ENCODE measurements at regions not wholly inside any gene's neighbourhood (a gene's known extent, or its start where the extent isn't known, plus 50 kb on each side); places are given as distances from the start of the nearest gene placed in this dataset.

DNA sequence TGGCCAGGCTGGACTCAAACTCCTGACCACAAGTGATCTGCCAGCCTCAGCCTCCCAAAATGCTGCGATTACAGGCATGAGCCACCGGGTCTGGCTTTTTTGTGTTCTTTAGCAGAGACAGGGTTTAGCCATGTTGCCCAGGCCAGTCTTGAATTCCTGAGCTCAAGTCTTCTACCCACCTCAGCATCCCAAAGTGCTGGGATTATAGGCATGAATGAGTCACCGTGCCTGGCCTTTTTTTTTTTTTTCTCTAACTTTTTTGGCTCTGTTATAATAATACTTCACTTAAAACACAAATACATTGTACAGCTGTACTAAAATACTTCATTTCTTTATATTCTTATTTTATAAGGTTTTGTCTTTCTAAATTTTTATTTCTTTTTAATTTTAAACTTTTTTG is 599.5 kb upstream of the PCDH9 start:
- no peaks in the 10 kb centered on the region for H4K20me1 ChIP-seq (replicated peaks in 1 of 2; ENCODE audit: control insufficient read depth in 1 of 2, insufficient read depth in 2 of 2, low read length in 2 of 2)
- TF ChIP-seq TEAD4 (IDR thresholded peaks at IDR 0.05; ENCODE audit: low read depth, low read length) (no peak), GABPA (IDR thresholded peaks at IDR 0.05; ENCODE audit: borderline replicate concordance, insufficient read depth, low read length) (no peak)
- TF ChIP-seq, protein P1, sequence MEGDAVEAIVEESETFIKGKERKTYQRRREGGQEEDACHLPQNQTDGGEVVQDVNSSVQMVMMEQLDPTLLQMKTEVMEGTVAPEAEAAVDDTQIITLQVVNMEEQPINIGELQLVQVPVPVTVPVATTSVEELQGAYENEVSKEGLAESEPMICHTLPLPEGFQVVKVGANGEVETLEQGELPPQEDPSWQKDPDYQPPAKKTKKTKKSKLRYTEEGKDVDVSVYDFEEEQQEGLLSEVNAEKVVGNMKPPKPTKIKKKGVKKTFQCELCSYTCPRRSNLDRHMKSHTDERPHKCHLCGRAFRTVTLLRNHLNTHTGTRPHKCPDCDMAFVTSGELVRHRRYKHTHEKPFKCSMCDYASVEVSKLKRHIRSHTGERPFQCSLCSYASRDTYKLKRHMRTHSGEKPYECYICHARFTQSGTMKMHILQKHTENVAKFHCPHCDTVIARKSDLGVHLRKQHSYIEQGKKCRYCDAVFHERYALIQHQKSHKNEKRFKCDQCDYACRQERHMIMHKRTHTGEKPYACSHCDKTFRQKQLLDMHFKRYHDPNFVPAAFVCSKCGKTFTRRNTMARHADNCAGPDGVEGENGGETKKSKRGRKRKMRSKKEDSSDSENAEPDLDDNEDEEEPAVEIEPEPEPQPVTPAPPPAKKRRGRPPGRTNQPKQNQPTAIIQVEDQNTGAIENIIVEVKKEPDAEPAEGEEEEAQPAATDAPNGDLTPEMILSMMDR (IDR thresholded peaks at IDR 0.05; ENCODE audit: control extremely low read depth in 1 of 3, insufficient read depth in 1 of 3, low read depth in 1 of 3, low read length in 3 of 3) = no peak
- TF ChIP-seq, protein P2, sequence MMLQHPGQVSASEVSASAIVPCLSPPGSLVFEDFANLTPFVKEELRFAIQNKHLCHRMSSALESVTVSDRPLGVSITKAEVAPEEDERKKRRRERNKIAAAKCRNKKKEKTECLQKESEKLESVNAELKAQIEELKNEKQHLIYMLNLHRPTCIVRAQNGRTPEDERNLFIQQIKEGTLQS (IDR thresholded peaks at IDR 0.05; ENCODE audit: insufficient read depth, low read depth, low read length) = no peak
- TF ChIP-seq, protein P3, sequence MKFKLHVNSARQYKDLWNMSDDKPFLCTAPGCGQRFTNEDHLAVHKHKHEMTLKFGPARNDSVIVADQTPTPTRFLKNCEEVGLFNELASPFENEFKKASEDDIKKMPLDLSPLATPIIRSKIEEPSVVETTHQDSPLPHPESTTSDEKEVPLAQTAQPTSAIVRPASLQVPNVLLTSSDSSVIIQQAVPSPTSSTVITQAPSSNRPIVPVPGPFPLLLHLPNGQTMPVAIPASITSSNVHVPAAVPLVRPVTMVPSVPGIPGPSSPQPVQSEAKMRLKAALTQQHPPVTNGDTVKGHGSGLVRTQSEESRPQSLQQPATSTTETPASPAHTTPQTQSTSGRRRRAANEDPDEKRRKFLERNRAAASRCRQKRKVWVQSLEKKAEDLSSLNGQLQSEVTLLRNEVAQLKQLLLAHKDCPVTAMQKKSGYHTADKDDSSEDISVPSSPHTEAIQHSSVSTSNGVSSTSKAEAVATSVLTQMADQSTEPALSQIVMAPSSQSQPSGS (IDR thresholded peaks at IDR 0.05; ENCODE audit: low read length) = no peak
- no peaks in the 10 kb centered on the region for H3K27me3 ChIP-seq (replicated peaks in 1 of 4; ENCODE audit: control insufficient read depth in 3 of 4, extremely low read depth in 1 of 4, insufficient read depth in 3 of 4, low read length in 3 of 4)
- no peaks in the 10 kb centered on the region for H3K4me1 ChIP-seq (replicated peaks in 1 of 4; ENCODE audit: control insufficient read depth in 3 of 4, insufficient read depth in 4 of 4, low read length in 3 of 4)
- no peak overlapping the region for H3K27ac ChIP-seq (ENCODE audit: low read depth, low read length)
- no peak overlapping the region for H3K56ac ChIP-seq (replicated peaks; ENCODE audit: insufficient read length, low read depth, low read length)
- H3K4me2 ChIP-seq (ENCODE audit: insufficient read depth in 1 of 2, low read depth in 2 of 2, low read length in 2 of 2) = no peak overlapping the region
- H3K4ac ChIP-seq (replicated peaks; ENCODE audit: insufficient read length, low read depth, low read length) = no peak overlapping the region
- no peaks in the 10 kb centered on the region for H3K79me2 ChIP-seq (ENCODE audit: control insufficient read depth in 1 of 2, insufficient read depth in 2 of 2, low read length in 2 of 2)
- no peak overlapping the region for H3K23ac ChIP-seq (ENCODE audit: insufficient read length)
- H3K9me3 ChIP-seq (ENCODE audit: insufficient read depth in 2 of 2, low read depth in 1 of 2, low read length in 1 of 2) = no peaks in the 10 kb centered on the region
- no peak overlapping the region for H4K5ac ChIP-seq (ENCODE audit: insufficient read length, low read depth, low read length)
- FAIRE-seq (no peak), DNase-seq (ENCODE audit: low read depth in 1 of 2, low spot score in 2 of 2) (no peak)
- no peak overlapping the region for H2AFZ ChIP-seq (ENCODE audit: low read length)
- no peak overlapping the region for H4K91ac ChIP-seq (replicated peaks; ENCODE audit: insufficient read length, low read length)
- POLR2A ChIA-PET (ENCODE audit: partially characterized antibody) = no interaction called here
- H4K8ac ChIP-seq (ENCODE audit: extremely low read depth, insufficient read depth, low read length) = no peak overlapping the region
- no peak overlapping the region for H2AK5ac ChIP-seq (ENCODE audit: low read depth, low read length)
- H3K18ac ChIP-seq (ENCODE audit: extremely low read depth, low read length) = no peak overlapping the region
- 91% methylated on average over 3 of the region's 3 CpGs; no CpG with 5 or more reads in 1 of the 2 experiments for WGBS, 2 experiments (ENCODE audit: extremely low coverage in 1 of 2, insufficient coverage in 1 of 2, insufficient read length in 1 of 2, insufficient replicate concordance in 2 of 2, low coverage in 1 of 2, low lambda C conversion rate in 2 of 2, missing lambda C conversion rate in 1 of 2)
- H3K14ac ChIP-seq (ENCODE audit: insufficient read length) = no peak overlapping the region
- H3K79me1 ChIP-seq (ENCODE audit: low read depth, low read length) = no peaks in the 10 kb centered on the region
- 0 out of 2 replicates have a peak overlapping the region, but pooled peaks have one; percentile 10 for H2BK12ac ChIP-seq (ENCODE audit: low read depth, low read length)
- no peak overlapping the region for H2BK120ac ChIP-seq (replicated peaks; ENCODE audit: low read depth, low read length)
- CTCF ChIA-PET (ENCODE audit: partially characterized antibody) = interaction anchor here (0.6 to 1.4 kb wide), 2 partner anchors 11 to 22 kb away, joined by 4 to 5 read pairs; no protein-coding TSS in a partner anchor
- no peaks in the 10 kb centered on the region for H3K23me2 ChIP-seq (ENCODE audit: low read depth, low read length)
- no peak overlapping the region for H2BK5ac ChIP-seq (ENCODE audit: low read depth, low read length)
- H2BK15ac ChIP-seq (ENCODE audit: low read length) = no peak overlapping the region
- no peaks in the 10 kb centered on the region for H3K36me3 ChIP-seq (ENCODE audit: control insufficient read depth in 2 of 4, insufficient read depth in 4 of 4, low read length in 3 of 4)
- no peak overlapping the region for H3K4me3 ChIP-seq (ENCODE audit: extremely low read depth in 1 of 4, insufficient read depth in 2 of 4, low read depth in 3 of 4, low read length in 4 of 4)
- H2BK20ac ChIP-seq (ENCODE audit: low read length) = no peak overlapping the region
- H3K9ac ChIP-seq (replicated peaks in 1 of 4; ENCODE audit: extremely low read depth in 1 of 4, low read depth in 3 of 4, low read length in 3 of 4) = no peak overlapping the region

Data from H1 (cell line).